Loucy (cell line): ENCODE measurements at regions not wholly inside any gene's neighbourhood (a gene's known extent, or its start where the extent isn't known, plus 50 kb on each side); places are given as distances from the start of the nearest gene placed in this dataset.

Experiments used
- H2AFZ ChIP-seq: fragments of 200-600 bp; sonication (generic); 2 replicates; pipeline ENCODE4 v1.6.0; 2016; ENCODE audit warnings: antibody characterized with exemption, mild to moderate bottlenecking, low read length, moderate library complexity
- H3F3A ChIP-seq: fragments of 200-600 bp; 2 replicates; pipeline ENCODE4 v1.6.0; 2016; ENCODE audit warnings: antibody characterized with exemption, low read depth, mild to moderate bottlenecking
- H3K27me3 ChIP-seq: fragments of 200-600 bp; sonication (generic); 2 replicates; pipeline ENCODE4 v1.6.1; 2014; ENCODE audit warnings: low read length, mild to moderate bottlenecking; ENCODE audit not compliant: insufficient read depth, poor library complexity, severe bottlenecking
- H3K36me3 ChIP-seq: fragments of 200-600 bp; sonication (generic); 2 replicates; pipeline ENCODE4 v1.6.1; 2016; ENCODE audit warnings: low read length; ENCODE audit not compliant: insufficient read depth
- H3K4me1 ChIP-seq: fragments of 200-600 bp; sonication (generic); 2 replicates; pipeline ENCODE4 v1.5.1; 2014; ENCODE audit warnings: low read length, mild to moderate bottlenecking; ENCODE audit not compliant: insufficient read depth, poor library complexity, severe bottlenecking
- H3K4me2 ChIP-seq: fragments of 200-600 bp; sonication (generic); 2 replicates; pipeline ENCODE4 v1.6.0; 2014; ENCODE audit warnings: antibody characterized with exemption, low read length, low read depth, mild to moderate bottlenecking; ENCODE audit not compliant: poor library complexity, severe bottlenecking
- H3K4me3 ChIP-seq: fragments of 200-600 bp; sonication (generic); 2 replicates; pipeline ENCODE4 v1.5.1; 2014; ENCODE audit warnings: low read length, mild to moderate bottlenecking, mixed read lengths; ENCODE audit not compliant: poor library complexity, severe bottlenecking
- H3K79me2 ChIP-seq: fragments of 200-600 bp; sonication (generic); 2 replicates; pipeline ENCODE4 v1.6.1; 2014; ENCODE audit warnings: low read length; ENCODE audit not compliant: insufficient read depth
- H3K9ac ChIP-seq: fragments of 200-600 bp; sonication (generic); 2 replicates; pipeline ENCODE4 v1.6.0; 2014; ENCODE audit warnings: mild to moderate bottlenecking, low read depth, low read length, moderate library complexity; ENCODE audit not compliant: poor library complexity, severe bottlenecking
- H3K9me2 ChIP-seq: fragments of 200-600 bp; sonication (generic); replicated peaks from 2 replicates; pipeline ENCODE4 v1.6.1; 2016; ENCODE audit warnings: low read depth, low read length, mixed read lengths
- H3K9me3 ChIP-seq: fragments of 200-600 bp; sonication (generic); 2 replicates; pipeline ENCODE4 v1.6.1; 2014; ENCODE audit warnings: mild to moderate bottlenecking, antibody characterized with exemption, low read length, low read depth; ENCODE audit not compliant: insufficient read depth
- H4K20me1 ChIP-seq: fragments of 200-600 bp; sonication (generic); 2 replicates; pipeline ENCODE4 v1.6.0; 2014; ENCODE audit warnings: antibody characterized with exemption, low read length, mild to moderate bottlenecking; ENCODE audit not compliant: insufficient read depth, poor library complexity, severe bottlenecking
- CTCF ChIP-seq: fragments of 200-600 bp; sonication (generic); conservative IDR thresholded peaks from 2 replicates; pipeline ENCODE4 v1.5.1; 2014; ENCODE audit warnings: mild to moderate bottlenecking, antibody characterized with exemption, low read length
- EZH2phosphoT487 ChIP-seq: fragments of 200-600 bp; IDR thresholded peaks from 2 replicates; pipeline ENCODE4 v1.6.1; 2018; ENCODE audit warnings: antibody characterized with exemption, mild to moderate bottlenecking, moderate library complexity, borderline replicate concordance

GRCh38 chr12:102689701-102690100 is 209.3 kb upstream of the IGF1 start:
- no peak overlapping the region for H2AFZ ChIP-seq
- no peaks in the 10 kb centered on the region for H3K9me3 ChIP-seq
- no peaks in the 10 kb centered on the region for H3K4me1 ChIP-seq
- H3K9ac ChIP-seq, result no peak overlapping the region
- no peaks in the 10 kb centered on the region for H3K36me3 ChIP-seq
- no peaks in the 10 kb centered on the region for H3K79me2 ChIP-seq
- no peaks in the 10 kb centered on the region for H3K27me3 ChIP-seq
- no peaks in the 10 kb centered on the region for H3K9me2 ChIP-seq
- TF ChIP-seq EZH2phosphoT487 (no peak), CTCF (no peak)
- no peaks in the 10 kb centered on the region for H3F3A ChIP-seq
- no peak overlapping the region for H3K4me3 ChIP-seq
- no peaks in the 10 kb centered on the region for H4K20me1 ChIP-seq
- H3K4me2 ChIP-seq, result no peak overlapping the region

GRCh38 chr12:102687523-102687922 is 207.2 kb upstream of the IGF1 start:
- H3K4me3 ChIP-seq, result no peak overlapping the region
- H3K9ac ChIP-seq, result no peak overlapping the region
- no peaks in the 10 kb centered on the region for H3K9me3 ChIP-seq
- no peaks in the 10 kb centered on the region for H3K79me2 ChIP-seq
- H3K27me3 ChIP-seq, result no peaks in the 10 kb centered on the region
- H3K4me1 ChIP-seq, result no peaks in the 10 kb centered on the region
- H3K36me3 ChIP-seq, result no peaks in the 10 kb centered on the region
- no peak overlapping the region for H2AFZ ChIP-seq
- no peak for TF ChIP-seq EZH2phosphoT487
- TF ChIP-seq CTCF, result no peak
- no peak overlapping the region for H3K4me2 ChIP-seq
- no peaks in the 10 kb centered on the region for H4K20me1 ChIP-seq
- H3K9me2 ChIP-seq, result no peaks in the 10 kb centered on the region
- H3F3A ChIP-seq, result no peaks in the 10 kb centered on the region

- TF ChIP-seq CTCF (no peak), EZH2phosphoT487 (no peak)
- Histone ChIP-seq H3K36me3 (no peaks in the 10 kb centered on the region), H3K4me1 (no peaks in the 10 kb centered on the region), H3K79me2 (no peaks in the 10 kb centered on the region), H4K20me1 (no peaks in the 10 kb centered on the region), H3K9ac (no peak overlapping the region), H3F3A (no peaks in the 10 kb centered on the region), H3K9me2 (no peaks in the 10 kb centered on the region), H3K4me3 (no peak overlapping the region), H3K4me2 (no peak overlapping the region), H2AFZ (no peak overlapping the region), H3K27me3 (no peaks in the 10 kb centered on the region), H3K9me3 (no peaks in the 10 kb centered on the region)
Measured at GRCh38 chr12:102685841-102686240, 205.5 kb upstream of the IGF1 start.
